PFSK-1 (cell line): ENCODE measurements at regions not wholly inside any gene's neighbourhood (a gene's known extent, or its start where the extent isn't known, plus 50 kb on each side); places are given as distances from the start of the nearest gene placed in this dataset.

Experiments used
- FOXP2 ChIP-seq: optimal IDR thresholded peaks from 2 replicates; pipeline ENCODE3; 2011; ENCODE audit warnings: borderline replicate concordance, control low read depth, inconsistent platforms; ENCODE audit not compliant: insufficient read depth; ENCODE audit errors: extremely low read length, extremely low read depth
- POLR2AphosphoS5 ChIP-seq: IDR thresholded peaks from 2 replicates; pipeline ENCODE4 v1.6.1; 2012; ENCODE audit warnings: low read depth, mild to moderate bottlenecking, control low read depth, low read length, moderate library complexity
- SIN3A ChIP-seq: IDR thresholded peaks from 2 replicates; pipeline ENCODE4 v1.6.1; 2012; ENCODE audit warnings: mild to moderate bottlenecking, low read length, moderate library complexity, borderline replicate concordance; ENCODE audit not compliant: insufficient read depth
- TAF1 ChIP-seq: IDR thresholded peaks from 2 replicates; pipeline ENCODE4 v1.6.1; 2012; ENCODE audit warnings: low read length, control low read depth, borderline replicate concordance; ENCODE audit not compliant: insufficient read depth
- TF ChIP-seq, protein P1 (sequence below), 2 experiments: IDR thresholded peaks; 2 replicates each; pipeline versions ENCODE4 v1.6.1 to v1.8.0; 2011 to 2012; ENCODE audit warnings: low read depth in 2 of 2, low read length in 2 of 2, control low read depth in 1 of 2, inconsistent platforms in 1 of 2, mild to moderate bottlenecking in 1 of 2, moderate library complexity in 1 of 2; ENCODE audit not compliant: insufficient read depth in 1 of 2

DNA sequence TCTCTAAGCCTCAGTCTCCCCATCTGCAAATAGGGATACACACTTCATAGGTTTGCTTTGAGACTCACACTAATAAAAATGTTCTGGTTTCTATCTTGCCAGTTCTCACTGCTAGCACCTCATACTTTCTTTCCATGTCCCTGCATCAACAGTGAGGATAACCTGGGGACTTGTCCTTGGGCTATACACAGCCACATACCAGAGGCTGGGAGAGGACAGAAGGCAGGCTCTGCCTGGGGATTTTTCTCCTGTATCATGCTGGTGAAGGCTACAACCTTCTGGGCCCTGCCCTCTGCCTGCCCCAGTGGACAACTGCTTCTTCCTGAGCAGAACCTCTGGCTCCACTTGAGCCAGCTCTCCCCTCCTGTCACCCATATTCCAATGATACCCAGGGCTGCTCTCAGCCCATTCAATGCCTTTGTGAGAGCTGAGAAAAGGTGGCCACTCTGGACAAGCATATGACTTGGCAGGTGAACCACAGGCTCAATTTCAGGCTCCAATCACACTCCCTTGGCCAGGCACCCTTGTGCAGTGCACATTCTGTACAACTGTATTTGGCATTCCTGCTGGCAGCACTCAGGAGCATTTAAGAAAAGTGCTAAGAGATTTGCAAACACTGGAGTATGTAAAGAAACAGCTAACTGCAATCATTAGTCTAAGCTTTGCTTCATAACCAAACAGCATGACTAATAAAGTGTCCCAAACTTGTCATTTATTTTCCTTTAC is 135.8 kb upstream of the VRK1 start:
- no peak for TF ChIP-seq FOXP2
- TF ChIP-seq TAF1 = no peak
- TF ChIP-seq POLR2AphosphoS5 = no peak
- no peak for TF ChIP-seq SIN3A
- TF ChIP-seq, protein P1, sequence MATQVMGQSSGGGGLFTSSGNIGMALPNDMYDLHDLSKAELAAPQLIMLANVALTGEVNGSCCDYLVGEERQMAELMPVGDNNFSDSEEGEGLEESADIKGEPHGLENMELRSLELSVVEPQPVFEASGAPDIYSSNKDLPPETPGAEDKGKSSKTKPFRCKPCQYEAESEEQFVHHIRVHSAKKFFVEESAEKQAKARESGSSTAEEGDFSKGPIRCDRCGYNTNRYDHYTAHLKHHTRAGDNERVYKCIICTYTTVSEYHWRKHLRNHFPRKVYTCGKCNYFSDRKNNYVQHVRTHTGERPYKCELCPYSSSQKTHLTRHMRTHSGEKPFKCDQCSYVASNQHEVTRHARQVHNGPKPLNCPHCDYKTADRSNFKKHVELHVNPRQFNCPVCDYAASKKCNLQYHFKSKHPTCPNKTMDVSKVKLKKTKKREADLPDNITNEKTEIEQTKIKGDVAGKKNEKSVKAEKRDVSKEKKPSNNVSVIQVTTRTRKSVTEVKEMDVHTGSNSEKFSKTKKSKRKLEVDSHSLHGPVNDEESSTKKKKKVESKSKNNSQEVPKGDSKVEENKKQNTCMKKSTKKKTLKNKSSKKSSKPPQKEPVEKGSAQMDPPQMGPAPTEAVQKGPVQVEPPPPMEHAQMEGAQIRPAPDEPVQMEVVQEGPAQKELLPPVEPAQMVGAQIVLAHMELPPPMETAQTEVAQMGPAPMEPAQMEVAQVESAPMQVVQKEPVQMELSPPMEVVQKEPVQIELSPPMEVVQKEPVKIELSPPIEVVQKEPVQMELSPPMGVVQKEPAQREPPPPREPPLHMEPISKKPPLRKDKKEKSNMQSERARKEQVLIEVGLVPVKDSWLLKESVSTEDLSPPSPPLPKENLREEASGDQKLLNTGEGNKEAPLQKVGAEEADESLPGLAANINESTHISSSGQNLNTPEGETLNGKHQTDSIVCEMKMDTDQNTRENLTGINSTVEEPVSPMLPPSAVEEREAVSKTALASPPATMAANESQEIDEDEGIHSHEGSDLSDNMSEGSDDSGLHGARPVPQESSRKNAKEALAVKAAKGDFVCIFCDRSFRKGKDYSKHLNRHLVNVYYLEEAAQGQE (IDR thresholded peaks at IDR 0.05; ENCODE audit: insufficient read depth in 1 of 2, low read depth in 2 of 2, low read length in 2 of 2) = no peak

GRCh38 chr14:96662116-96662970 is 134.8 kb upstream of the VRK1 start:
- TF ChIP-seq TAF1 (no peak), SIN3A (no peak), FOXP2 (no peak), POLR2AphosphoS5 (no peak)
- TF ChIP-seq, protein P1 (IDR thresholded peaks at IDR 0.05; ENCODE audit: insufficient read depth in 1 of 2, low read depth in 2 of 2, low read length in 2 of 2) = no peak

DNA sequence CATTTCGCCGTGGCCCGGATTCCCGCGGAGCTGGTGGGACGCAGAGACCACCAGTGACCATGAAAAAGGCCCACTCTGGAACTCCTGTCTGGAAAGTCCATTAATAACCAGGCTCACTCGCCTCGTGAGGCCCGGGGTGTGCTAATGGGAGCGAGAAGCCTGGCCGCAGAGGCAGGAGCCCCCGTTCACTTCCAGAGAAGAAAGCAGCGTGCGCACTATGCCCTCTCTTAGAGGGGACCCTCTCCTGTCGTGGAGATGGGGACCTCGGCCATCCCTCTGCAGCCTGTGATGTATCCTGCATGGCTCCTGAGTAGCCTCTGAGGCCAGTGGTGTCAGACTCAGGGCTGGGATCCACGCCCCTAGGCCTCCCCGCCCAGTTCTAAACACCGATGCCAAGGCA is 134.1 kb upstream of the VRK1 start:
- no peak for TF ChIP-seq TAF1
- no peak for TF ChIP-seq POLR2AphosphoS5
- TF ChIP-seq SIN3A = no peak
- TF ChIP-seq, protein P1 (IDR thresholded peaks at IDR 0.05; ENCODE audit: insufficient read depth in 1 of 2, low read depth in 2 of 2, low read length in 2 of 2) = no peak

DNA sequence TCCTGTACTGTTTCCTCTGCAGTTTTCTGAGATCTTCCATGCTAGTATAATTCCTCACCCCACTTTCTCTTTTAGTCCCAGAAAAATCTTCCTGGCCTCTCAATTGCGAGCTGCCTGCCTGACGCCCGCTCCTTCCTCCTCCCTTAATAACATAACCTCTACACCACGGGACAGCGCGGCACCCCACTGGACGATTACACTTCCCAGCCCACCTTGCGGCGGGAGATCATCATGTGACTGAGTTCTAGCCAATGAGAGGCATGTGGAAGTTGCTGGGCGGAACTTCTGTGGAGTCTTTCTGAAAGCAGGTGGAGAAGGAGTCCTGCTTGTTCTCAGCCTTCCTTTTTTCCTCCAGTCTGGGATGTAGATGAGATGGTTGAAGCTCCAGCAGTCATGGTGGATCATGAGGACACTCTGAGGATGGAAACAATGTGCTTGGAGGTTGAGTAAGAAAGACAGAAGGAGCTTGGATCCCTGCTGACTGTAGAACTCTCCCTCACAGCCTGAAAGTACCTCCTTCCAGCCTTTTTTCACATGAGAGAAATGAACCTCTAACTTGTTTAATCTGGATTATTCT is 133.6 kb upstream of the VRK1 start:
- TF ChIP-seq, protein P1 (IDR thresholded peaks at IDR 0.05; ENCODE audit: insufficient read depth in 1 of 2, low read depth in 2 of 2, low read length in 2 of 2) = no peak
- TF ChIP-seq POLR2AphosphoS5 (no peak), FOXP2 (no peak), TAF1 (no peak), SIN3A (no peak)
